H1 (cell line): ENCODE measurements at regions not wholly inside any gene's neighbourhood (a gene's known extent, or its start where the extent isn't known, plus 50 kb on each side); places are given as distances from the start of the nearest gene placed in this dataset.

Source experiments
- CTCF ChIA-PET: fragments of 300-600 bp; sonication (Branson Sonifier 250); formaldehyde crosslinking; loops from one replicate; lab custom pipeline; 2021; ENCODE audit not compliant: partially characterized antibody; lab: Charles Lee
- POLR2A ChIA-PET: fragments of 300-600 bp; sonication (Branson Sonifier 250); formaldehyde crosslinking; loops from one replicate; lab custom pipeline; 2021; ENCODE audit warnings: inconsistent platforms; ENCODE audit not compliant: partially characterized antibody; lab: Charles Lee
- DNase-seq, 2 experiments: peaks; one replicate each; pipeline versions ENCODE4 v3.0.0 to v3.0.0-alpha.2; 2010 to 2022; ENCODE audit warnings: low spot score in 2 of 2, low read depth in 1 of 2, mixed read lengths in 1 of 2
- FAIRE-seq: peaks from 2 replicates; lab custom pipeline; 2011; peaks lifted over from hg19 to GRCh38; lab: Jason Lieb, UNC
- H2AFZ ChIP-seq: 2 replicates; pipeline ENCODE4 v1.8.1; 2012; ENCODE audit warnings: low read length, inconsistent platforms
- H2AK5ac ChIP-seq: 2 replicates; pipeline ENCODE4 v1.6.1; 2013; ENCODE audit warnings: low read depth, low read length
- H2BK120ac ChIP-seq: replicated peaks from 2 replicates; pipeline ENCODE3; 2013; ENCODE audit warnings: low read depth, low read length, inconsistent platforms
- H2BK12ac ChIP-seq: 2 replicates; pipeline ENCODE4 v1.6.1; 2013; ENCODE audit warnings: low read depth, low read length
- H2BK15ac ChIP-seq: 2 replicates; pipeline ENCODE4 v1.6.1; 2013; ENCODE audit warnings: low read length
- H2BK20ac ChIP-seq: 2 replicates; pipeline ENCODE4 v1.6.1; 2013; ENCODE audit warnings: low read length
- H2BK5ac ChIP-seq: 2 replicates; pipeline ENCODE4 v1.6.1; 2013; ENCODE audit warnings: low read depth, low read length
- H3K14ac ChIP-seq: 2 replicates; pipeline ENCODE4 v1.6.1; 2013; ENCODE audit warnings: inconsistent platforms; ENCODE audit not compliant: insufficient read length
- H3K18ac ChIP-seq: 2 replicates; pipeline ENCODE4 v1.6.1; 2013; ENCODE audit warnings: low read length; ENCODE audit errors: extremely low read depth
- H3K23ac ChIP-seq: 2 replicates; pipeline ENCODE4 v1.6.1; 2013; ENCODE audit warnings: inconsistent platforms; ENCODE audit not compliant: insufficient read length
- H3K23me2 ChIP-seq: 2 replicates; pipeline ENCODE4 v1.6.1; 2013; ENCODE audit warnings: low read depth, low read length
- H3K27ac ChIP-seq: 2 replicates; pipeline ENCODE4 v1.6.1; 2011; ENCODE audit warnings: low read depth, low read length, inconsistent platforms
- H3K27me3 ChIP-seq, 4 experiments: replicated peaks in 1 of 4; 1 replicate in 1 of 4; 2 replicates in 3 of 4; pipeline versions ENCODE4 v1.6.1 to v1.8.1; 2011 to 2013; ENCODE audit warnings: low read length in 3 of 4, mild to moderate bottlenecking in 3 of 4, inconsistent platforms in 2 of 4, mixed read lengths in 2 of 4, moderate library complexity in 1 of 4; ENCODE audit not compliant: control insufficient read depth in 3 of 4, insufficient read depth in 3 of 4; ENCODE audit errors: extremely low read depth in 1 of 4
- H3K36me3 ChIP-seq, 4 experiments: 2 replicates each; pipeline versions ENCODE4 v1.6.1 to v1.8.1; 2011 to 2013; ENCODE audit warnings: mild to moderate bottlenecking in 4 of 4, low read length in 3 of 4, moderate library complexity in 2 of 4, control low read depth in 1 of 4, inconsistent platforms in 1 of 4; ENCODE audit not compliant: insufficient read depth in 4 of 4, control insufficient read depth in 2 of 4
- H3K4ac ChIP-seq: replicated peaks from 2 replicates; pipeline ENCODE3; 2013; ENCODE audit warnings: low read length, low read depth, mixed read lengths, inconsistent platforms; ENCODE audit not compliant: insufficient read length
- H3K4me1 ChIP-seq, 4 experiments: replicated peaks in 1 of 4; 1 replicate in 1 of 4; 2 replicates in 3 of 4; pipeline versions ENCODE4 v1.6.1 to v1.8.1; 2011 to 2013; ENCODE audit warnings: low read length in 3 of 4, inconsistent platforms in 2 of 4, mixed read lengths in 1 of 4; ENCODE audit not compliant: insufficient read depth in 4 of 4, control insufficient read depth in 3 of 4
- H3K4me2 ChIP-seq, 2 experiments: 2 replicates each; pipeline versions ENCODE4 v1.6.1 to v1.8.1; 2011 to 2013; ENCODE audit warnings: low read depth in 2 of 2, low read length in 2 of 2, control low read depth in 1 of 2, inconsistent platforms in 1 of 2, mild to moderate bottlenecking in 1 of 2; ENCODE audit not compliant: insufficient read depth in 1 of 2
- H3K4me3 ChIP-seq, 4 experiments: fragments of 200-600, 300-600 bp in 1 of 4; sonication (generic), shearing (Covaris generic), sonication (Bioruptor Twin) in 1 of 4; 2 replicates each; pipeline versions ENCODE4 v1.5.1 to v1.8.1; 2011 to 2016; ENCODE audit warnings: low read length in 4 of 4, low read depth in 3 of 4, control low read depth in 2 of 4, inconsistent platforms in 2 of 4, mild to moderate bottlenecking in 2 of 4, mixed read lengths in 1 of 4, moderate library complexity in 1 of 4; ENCODE audit not compliant: insufficient read depth in 2 of 4; ENCODE audit errors: extremely low read depth in 1 of 4
- H3K56ac ChIP-seq: replicated peaks from 2 replicates; pipeline ENCODE3; 2013; ENCODE audit warnings: low read depth, mild to moderate bottlenecking, mixed read lengths, low read length, inconsistent platforms; ENCODE audit not compliant: insufficient read length
- H3K79me1 ChIP-seq: 2 replicates; pipeline ENCODE4 v1.6.1; 2013; ENCODE audit warnings: low read depth, low read length, control low read depth
- H3K79me2 ChIP-seq, 2 experiments: 2 replicates each; pipeline versions ENCODE4 v1.6.1 to v1.8.1; 2012 to 2013; ENCODE audit warnings: low read length in 2 of 2, mild to moderate bottlenecking in 2 of 2, inconsistent platforms in 1 of 2; ENCODE audit not compliant: insufficient read depth in 2 of 2, control insufficient read depth in 1 of 2
- H3K9ac ChIP-seq, 4 experiments: replicated peaks in 1 of 4; 1 replicate in 1 of 4; 2 replicates in 3 of 4; pipeline versions ENCODE4 v1.6.1 to v1.8.1; 2011 to 2013; ENCODE audit warnings: low read depth in 3 of 4, low read length in 3 of 4, control low read depth in 2 of 4, mild to moderate bottlenecking in 2 of 4, moderate library complexity in 2 of 4, inconsistent platforms in 1 of 4; ENCODE audit errors: extremely low read depth in 1 of 4
- H3K9me3 ChIP-seq, 2 experiments: 2 replicates each; pipeline versions ENCODE4 v1.6.1 to v1.8.1; 2012 to 2013; ENCODE audit warnings: mild to moderate bottlenecking in 2 of 2, moderate library complexity in 2 of 2, control low read depth in 1 of 2, inconsistent platforms in 1 of 2, low read depth in 1 of 2, low read length in 1 of 2, mixed read lengths in 1 of 2; ENCODE audit not compliant: insufficient read depth in 2 of 2
- H4K20me1 ChIP-seq, 2 experiments: replicated peaks in 1 of 2; 2 replicates each; pipeline versions ENCODE3 to v1.8.1; 2011 to 2013; ENCODE audit warnings: inconsistent platforms in 2 of 2, low read length in 2 of 2, mild to moderate bottlenecking in 1 of 2; ENCODE audit not compliant: insufficient read depth in 2 of 2, control insufficient read depth in 1 of 2
- H4K5ac ChIP-seq: 2 replicates; pipeline ENCODE4 v1.6.1; 2013; ENCODE audit warnings: low read length, low read depth, mixed read lengths, inconsistent platforms; ENCODE audit not compliant: insufficient read length
- H4K8ac ChIP-seq: 2 replicates; pipeline ENCODE4 v1.8.0; 2013; ENCODE audit warnings: mild to moderate bottlenecking, moderate library complexity, low read length, inconsistent platforms; ENCODE audit not compliant: insufficient read depth; ENCODE audit errors: extremely low read depth
- H4K91ac ChIP-seq: replicated peaks from 2 replicates; pipeline ENCODE3; 2013; ENCODE audit warnings: low read length, mixed read lengths, inconsistent platforms; ENCODE audit not compliant: insufficient read length
- ATF2 ChIP-seq: IDR thresholded peaks from 2 replicates; pipeline ENCODE4 v1.6.1; 2012; ENCODE audit warnings: low read length, inconsistent platforms
- BACH1 ChIP-seq: IDR thresholded peaks from 2 replicates; pipeline ENCODE4 v1.6.1; 2012; ENCODE audit warnings: low read length, improper control_type of control experiment
- CHD1 ChIP-seq: IDR thresholded peaks from 2 replicates; pipeline ENCODE4 v1.6.1; 2012; ENCODE audit warnings: low read depth, low read length, improper control_type of control experiment
- EZH2 ChIP-seq: fragments of 200-600 bp; sonication (generic); IDR thresholded peaks from 2 replicates; pipeline ENCODE4 v1.7.1; 2012; ENCODE audit warnings: low read depth, mild to moderate bottlenecking, moderate library complexity, low read length, inconsistent platforms; ENCODE audit not compliant: severe bottlenecking
- FOSL1 ChIP-seq: IDR thresholded peaks from 2 replicates; pipeline ENCODE4 v1.6.1; 2011; ENCODE audit warnings: mild to moderate bottlenecking, low read depth, low read length, moderate library complexity; ENCODE audit not compliant: insufficient read depth
- GABPA ChIP-seq: IDR thresholded peaks from 2 replicates; pipeline ENCODE4 v1.6.1; 2011; ENCODE audit warnings: mild to moderate bottlenecking, low read length, moderate library complexity, borderline replicate concordance; ENCODE audit not compliant: insufficient read depth
- JUN ChIP-seq: IDR thresholded peaks from 2 replicates; pipeline ENCODE4 v1.6.1; 2011; ENCODE audit warnings: low read depth, mild to moderate bottlenecking, improper control_type of control experiment, low read length
- MAFK ChIP-seq: IDR thresholded peaks from 2 replicates; pipeline ENCODE4 v1.6.1; 2012; ENCODE audit warnings: low read depth, mild to moderate bottlenecking, improper control_type of control experiment, low read length
- POLR2AphosphoS5 ChIP-seq: IDR thresholded peaks from 2 replicates; pipeline ENCODE4 v1.6.1; 2011; ENCODE audit warnings: low read depth, low read length
- SIX5 ChIP-seq: IDR thresholded peaks from 2 replicates; pipeline ENCODE4 v1.6.1; 2011; ENCODE audit warnings: mild to moderate bottlenecking, low read depth, low read length
- SP4 ChIP-seq: IDR thresholded peaks from 2 replicates; pipeline ENCODE4 v1.6.1; 2012; ENCODE audit warnings: low read length, inconsistent platforms
- TEAD4 ChIP-seq: IDR thresholded peaks from 2 replicates; pipeline ENCODE4 v1.6.1; 2012; ENCODE audit warnings: low read depth, low read length, inconsistent platforms, mixed read lengths
- ZNF274 ChIP-seq: IDR thresholded peaks from 2 replicates; pipeline ENCODE4 v1.7.0; 2012; ENCODE audit warnings: low read length, borderline replicate concordance; ENCODE audit errors: extremely low read depth
- WGBS, 2 experiments: shearing (Covaris generic) in 1 of 2; methylation state at CpG; one replicate each; pipeline versions ENCODE4 v1.1.6 to v1.1.7; 2013 to 2015; ENCODE audit warnings: low lambda C conversion rate in 2 of 2, mixed read lengths in 2 of 2, inconsistent platforms in 1 of 2, low coverage in 1 of 2, missing lambda C conversion rate in 1 of 2; ENCODE audit not compliant: insufficient replicate concordance in 2 of 2, insufficient coverage in 1 of 2, insufficient read length in 1 of 2; ENCODE audit errors: extremely low coverage in 1 of 2, missing lambda C conversion rate in 1 of 2; 5-methylcytosine and 5-hydroxymethylcytosine counted together

GRCh38 chr1:229190057-229190575, 80.8 kb upstream of the RAB4A start:
- no peaks in the 10 kb centered on the region; a peak in 1 of 4 replicates for H3K79me2 ChIP-seq
- no peak for DNase-seq
- H2BK5ac ChIP-seq: peak overlapping the region; percentile 92; the same call in 1 of the 2 replicates
- H3K18ac ChIP-seq: no peak overlapping the region
- ChIA-PET CTCF (interaction anchor here (0.9 to 1.6 kb wide), 5 partner anchors 19 to 40 kb away, joined by 3 to 6 read pairs (median 3); no protein-coding TSS in a partner anchor), POLR2A (interaction anchor here (0.6 to 2.6 kb wide), 3 partner anchors 10 to 504 kb away, joined by 3 to 10 read pairs (median 4); no protein-coding TSS in a partner anchor)
- H2BK15ac ChIP-seq: no peak overlapping the region
- H2BK20ac ChIP-seq: peak overlapping the region; percentile 83; the same call in 1 of the 2 replicates
- H3K4me3 ChIP-seq: no peak overlapping the region
- peaks cover 0 to 11% (median 7%) of the 10 kb centered on the region in 4 experiments; a peak in 4 of 7 replicates for H3K4me1 ChIP-seq
- H4K5ac ChIP-seq: peak overlapping the region; percentile 28
- no peaks in the 10 kb centered on the region for H3K27me3 ChIP-seq
- no peaks in the 10 kb centered on the region for H3K79me1 ChIP-seq
- H2AFZ ChIP-seq: no peak overlapping the region
- peak overlapping the region; percentile 57 for H3K56ac ChIP-seq
- H3K4me2 ChIP-seq: no peak overlapping the region
- peak overlapping the region; percentile 26 for H4K91ac ChIP-seq
- H2BK12ac ChIP-seq: 0 out of 2 replicates have a peak overlapping the region, but pooled peaks have one; percentile 70
- peak; percentile 28 for FAIRE-seq
- H3K36me3 ChIP-seq: no peaks in the 10 kb centered on the region
- no peak overlapping the region for H3K14ac ChIP-seq
- no peaks in the 10 kb centered on the region for H4K20me1 ChIP-seq
- no peak overlapping the region for H2AK5ac ChIP-seq
- no peak overlapping the region for H3K4ac ChIP-seq
- no peak overlapping the region; the same call in 1 of the 2 replicates for H3K27ac ChIP-seq
- no peak overlapping the region for H4K8ac ChIP-seq
- peak overlapping the region; percentile 97 for H2BK120ac ChIP-seq
- 63% methylated on average over 1 of the region's 1 CpG; no CpG with 5 or more reads in 1 of the 2 experiments for whole genome bisulfite sequencing, 2 experiments
- H3K9me3 ChIP-seq: no peaks in the 10 kb centered on the region
- H3K23ac ChIP-seq: no peak overlapping the region
- no peak overlapping the region for H3K9ac ChIP-seq
- H3K23me2 ChIP-seq: no peaks in the 10 kb centered on the region
- TF ChIP-seq ATF2 (no peak), SP4 (no peak), CHD1 (no peak), JUN (no peak), POLR2AphosphoS5 (no peak), GABPA (no peak), FOSL1 (no peak), ZNF274 (no peak), BACH1 (no peak), SIX5 (no peak), TEAD4 (no peak), EZH2 (no peak), MAFK (no peak)
